ENCODE measurements at regions not wholly inside any gene's neighbourhood (a gene's known extent, or its start where the extent isn't known, plus 50 kb on each side); places are given as distances from the start of the nearest gene placed in this dataset.

GRCh38 chr1:191977874-191978506 is 180.3 kb upstream of the RGS18 start:
- Mint-ChIP-seq H3K27ac (ENCODE audit: unreplicated experiment) (no peak overlapping the region), H3K4me3 (no peak overlapping the region), H3K27me3 (ENCODE audit: low read depth) (no peaks in the 10 kb centered on the region), H3K4me1 (no peaks in the 10 kb centered on the region), H3K36me3 (ENCODE audit: low read depth) (no peaks in the 10 kb centered on the region), H3K9me3 (peaks cover 9% of the 10 kb centered on the region)
- no peak for TF ChIP-seq CTCF (conservative IDR thresholded peaks at IDR 0.05)
- DNase-seq (ENCODE audit: low read depth, low spot score): no peak

DNA sequence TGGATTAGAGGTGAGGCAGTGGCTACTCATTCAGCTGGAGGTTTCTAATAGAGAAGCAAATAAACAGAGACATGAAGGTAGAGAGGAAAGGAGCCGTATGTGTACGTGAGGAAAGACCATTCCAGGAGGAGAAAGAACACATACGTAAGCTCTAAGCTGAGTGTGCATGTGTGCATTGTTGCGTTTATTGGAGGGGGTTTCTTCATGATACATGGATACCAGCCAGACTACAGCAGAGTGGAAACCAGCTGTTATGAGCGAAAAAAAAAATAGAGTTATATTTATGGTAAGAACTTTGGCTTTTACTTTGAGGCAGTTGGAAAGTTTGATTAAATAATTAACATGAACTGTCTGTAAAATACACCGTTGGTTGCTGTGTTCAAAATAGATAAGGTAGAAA is 173.4 kb upstream of the RGS18 start:
- TF ChIP-seq CTCF (conservative IDR thresholded peaks at IDR 0.05): no peak
- Mint-ChIP-seq H3K36me3 (ENCODE audit: low read depth) (no peaks in the 10 kb centered on the region), H3K4me1 (no peaks in the 10 kb centered on the region), H3K27ac (ENCODE audit: unreplicated experiment) (no peak overlapping the region), H3K9me3 (peaks cover 5% of the 10 kb centered on the region), H3K27me3 (ENCODE audit: low read depth) (no peaks in the 10 kb centered on the region), H3K4me3 (no peak overlapping the region)
- no peak for DNase-seq (ENCODE audit: low read depth, low spot score)

DNA sequence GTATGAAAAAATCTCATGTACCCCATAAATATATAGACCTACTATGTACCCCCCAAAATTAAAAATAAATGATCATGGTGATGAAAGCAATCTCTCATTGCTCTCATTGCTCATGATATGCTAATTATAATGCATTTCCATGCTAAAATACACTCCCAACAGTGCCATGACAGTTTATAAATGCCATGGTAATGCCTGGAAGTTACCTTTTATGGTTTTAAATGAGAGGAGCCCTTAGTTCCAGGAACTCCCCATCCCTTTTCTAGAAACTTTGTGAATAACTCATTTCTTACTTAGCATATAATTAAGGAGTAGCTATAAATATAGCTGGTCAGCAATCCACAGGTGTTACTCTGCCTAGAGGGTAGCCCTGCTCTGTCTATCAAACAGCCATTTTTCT is 166.1 kb upstream of the RGS18 start:
- Mint-ChIP-seq H3K36me3 (ENCODE audit: low read depth) (no peaks in the 10 kb centered on the region), H3K9me3 (no peaks in the 10 kb centered on the region), H3K27ac (ENCODE audit: unreplicated experiment) (no peak overlapping the region), H3K27me3 (ENCODE audit: low read depth) (no peaks in the 10 kb centered on the region), H3K4me1 (no peaks in the 10 kb centered on the region), H3K4me3 (no peak overlapping the region)
- TF ChIP-seq CTCF (conservative IDR thresholded peaks at IDR 0.05): no peak
- no peak for DNase-seq (ENCODE audit: low read depth, low spot score)

- Mint-ChIP-seq H3K27me3 (ENCODE audit: low read depth) (no peaks in the 10 kb centered on the region), H3K36me3 (ENCODE audit: low read depth) (no peaks in the 10 kb centered on the region), H3K27ac (ENCODE audit: unreplicated experiment) (no peak overlapping the region), H3K9me3 (no peaks in the 10 kb centered on the region), H3K4me1 (no peaks in the 10 kb centered on the region), H3K4me3 (no peak overlapping the region)
- DNase-seq (ENCODE audit: low read depth, low spot score): no peak
- TF ChIP-seq CTCF (conservative IDR thresholded peaks at IDR 0.05): no peak
These were observed 164.7 kb upstream of the RGS18 start for GRCh38 chr1:191993549-191993948.

DNA sequence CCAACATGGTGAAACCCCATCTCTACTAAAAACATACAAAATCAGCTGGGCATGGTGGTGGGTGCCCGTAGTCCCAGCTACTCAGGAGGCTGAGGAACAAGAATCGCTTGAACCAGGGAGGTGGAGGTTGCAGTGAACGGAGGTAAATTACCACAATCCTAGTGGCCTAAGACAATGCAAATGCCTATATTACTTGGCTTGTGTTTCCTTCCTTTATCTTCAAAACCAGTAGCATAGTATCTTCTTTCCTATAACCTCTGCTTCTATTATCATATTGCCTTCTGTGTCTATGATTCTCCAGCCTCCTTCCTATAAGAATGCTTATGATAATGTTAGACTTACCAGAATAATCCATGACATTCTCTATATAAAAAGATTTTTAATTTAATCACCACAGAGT is 156.2 kb upstream of the RGS18 start:
- Mint-ChIP-seq H3K27me3 (ENCODE audit: low read depth) (peaks cover 3% of the 10 kb centered on the region), H3K4me1 (no peaks in the 10 kb centered on the region), H3K36me3 (ENCODE audit: low read depth) (no peaks in the 10 kb centered on the region), H3K4me3 (no peak overlapping the region), H3K27ac (ENCODE audit: unreplicated experiment) (no peak overlapping the region), H3K9me3 (no peaks in the 10 kb centered on the region)
- DNase-seq (ENCODE audit: low read depth, low spot score): no peak
- TF ChIP-seq CTCF (conservative IDR thresholded peaks at IDR 0.05): no peak

Data from neural crest cell (in vitro differentiated cells).